Ishikawa (cell line): ENCODE measurements at regions not wholly inside any gene's neighbourhood (a gene's known extent, or its start where the extent isn't known, plus 50 kb on each side); places are given as distances from the start of the nearest gene placed in this dataset.

Experiments
- CEBPB ChIP-seq: IDR thresholded peaks from 2 replicates; pipeline ENCODE4 v1.6.1; 2012
- EGR1 ChIP-seq: IDR thresholded peaks from 2 replicates; pipeline ENCODE4 v1.6.1; 2012
- FOXM1 ChIP-seq: IDR thresholded peaks from 2 replicates; pipeline ENCODE4 v1.6.1; 2012; ENCODE audit warnings: low read depth, borderline replicate concordance
- TAF1 ChIP-seq: IDR thresholded peaks from 2 replicates; pipeline ENCODE4 v1.6.1; 2012; ENCODE audit warnings: low read depth, mild to moderate bottlenecking
- TF ChIP-seq, protein P1 (sequence below): IDR thresholded peaks from 2 replicates; pipeline ENCODE4 v1.6.1; 2012
- TF ChIP-seq, protein P2 (sequence below): IDR thresholded peaks from 2 replicates; pipeline ENCODE4 v1.6.1; 2012; ENCODE audit warnings: low read depth, mild to moderate bottlenecking
- TF ChIP-seq, protein P3 (sequence below): IDR thresholded peaks from 2 replicates; pipeline ENCODE4 v1.6.1; 2012

DNA sequence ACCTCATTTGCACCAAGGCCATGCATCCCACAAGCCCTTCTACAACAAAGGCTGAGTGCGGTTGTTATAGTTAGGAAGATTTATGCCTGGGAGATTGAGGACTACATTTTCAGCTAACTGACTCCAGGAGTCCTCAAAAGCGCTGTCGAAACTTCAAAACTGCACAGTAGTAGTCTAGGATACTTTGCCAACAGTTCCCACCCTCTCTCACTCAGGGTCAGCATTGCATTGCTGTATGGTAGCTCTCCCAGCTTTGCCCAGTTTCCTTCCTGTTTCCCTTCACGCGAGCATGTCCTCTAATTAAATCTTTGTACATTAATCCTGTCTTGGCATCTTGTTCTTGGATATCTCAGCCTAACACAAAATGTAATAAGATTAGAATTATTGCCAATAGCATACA lies 420.6 kb upstream of the UBE2E3 start:
- TF ChIP-seq, protein P1, sequence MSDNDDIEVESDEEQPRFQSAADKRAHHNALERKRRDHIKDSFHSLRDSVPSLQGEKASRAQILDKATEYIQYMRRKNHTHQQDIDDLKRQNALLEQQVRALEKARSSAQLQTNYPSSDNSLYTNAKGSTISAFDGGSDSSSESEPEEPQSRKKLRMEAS: no peak
- TF ChIP-seq, protein P2, sequence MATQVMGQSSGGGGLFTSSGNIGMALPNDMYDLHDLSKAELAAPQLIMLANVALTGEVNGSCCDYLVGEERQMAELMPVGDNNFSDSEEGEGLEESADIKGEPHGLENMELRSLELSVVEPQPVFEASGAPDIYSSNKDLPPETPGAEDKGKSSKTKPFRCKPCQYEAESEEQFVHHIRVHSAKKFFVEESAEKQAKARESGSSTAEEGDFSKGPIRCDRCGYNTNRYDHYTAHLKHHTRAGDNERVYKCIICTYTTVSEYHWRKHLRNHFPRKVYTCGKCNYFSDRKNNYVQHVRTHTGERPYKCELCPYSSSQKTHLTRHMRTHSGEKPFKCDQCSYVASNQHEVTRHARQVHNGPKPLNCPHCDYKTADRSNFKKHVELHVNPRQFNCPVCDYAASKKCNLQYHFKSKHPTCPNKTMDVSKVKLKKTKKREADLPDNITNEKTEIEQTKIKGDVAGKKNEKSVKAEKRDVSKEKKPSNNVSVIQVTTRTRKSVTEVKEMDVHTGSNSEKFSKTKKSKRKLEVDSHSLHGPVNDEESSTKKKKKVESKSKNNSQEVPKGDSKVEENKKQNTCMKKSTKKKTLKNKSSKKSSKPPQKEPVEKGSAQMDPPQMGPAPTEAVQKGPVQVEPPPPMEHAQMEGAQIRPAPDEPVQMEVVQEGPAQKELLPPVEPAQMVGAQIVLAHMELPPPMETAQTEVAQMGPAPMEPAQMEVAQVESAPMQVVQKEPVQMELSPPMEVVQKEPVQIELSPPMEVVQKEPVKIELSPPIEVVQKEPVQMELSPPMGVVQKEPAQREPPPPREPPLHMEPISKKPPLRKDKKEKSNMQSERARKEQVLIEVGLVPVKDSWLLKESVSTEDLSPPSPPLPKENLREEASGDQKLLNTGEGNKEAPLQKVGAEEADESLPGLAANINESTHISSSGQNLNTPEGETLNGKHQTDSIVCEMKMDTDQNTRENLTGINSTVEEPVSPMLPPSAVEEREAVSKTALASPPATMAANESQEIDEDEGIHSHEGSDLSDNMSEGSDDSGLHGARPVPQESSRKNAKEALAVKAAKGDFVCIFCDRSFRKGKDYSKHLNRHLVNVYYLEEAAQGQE: no peak
- TF ChIP-seq EGR1 (no peak), FOXM1 (no peak), TAF1 (no peak), CEBPB (no peak)
- TF ChIP-seq, protein P3, sequence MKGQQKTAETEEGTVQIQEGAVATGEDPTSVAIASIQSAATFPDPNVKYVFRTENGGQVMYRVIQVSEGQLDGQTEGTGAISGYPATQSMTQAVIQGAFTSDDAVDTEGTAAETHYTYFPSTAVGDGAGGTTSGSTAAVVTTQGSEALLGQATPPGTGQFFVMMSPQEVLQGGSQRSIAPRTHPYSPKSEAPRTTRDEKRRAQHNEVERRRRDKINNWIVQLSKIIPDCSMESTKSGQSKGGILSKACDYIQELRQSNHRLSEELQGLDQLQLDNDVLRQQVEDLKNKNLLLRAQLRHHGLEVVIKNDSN: no peak
